GM13977 (cell line): ENCODE measurements at regions not wholly inside any gene's neighbourhood (a gene's known extent, or its start where the extent isn't known, plus 50 kb on each side); places are given as distances from the start of the nearest gene placed in this dataset.
A peak's percentile ranks its signal among the peaks of the same experiment; 100 is the strongest.

Experiments used
- DNase-seq: peaks from one replicate; pipeline ENCODE4 v3.0.0; 2012; ENCODE audit warnings: low spot score
- CTCF ChIP-seq: IDR thresholded peaks from 2 replicates; pipeline ENCODE4 v1.5.1; 2012; ENCODE audit warnings: mild to moderate bottlenecking, control low read depth; ENCODE audit not compliant: insufficient read depth; ENCODE audit errors: extremely low read depth, missing control alignments
- in situ Hi-C: fragments of 300-500 bp; cut with MboI; formaldehyde crosslinking; loops from one replicate; pipeline ENCODE4 v1.12.0; 2022; ENCODE audit warnings: low sequenced_read_pairs, low pct_unique_long_range_greater_than_20kb, mixed read lengths, inconsistent platforms; ENCODE audit not compliant: unreplicated experiment

- no peak for TF ChIP-seq CTCF
- no peak for DNase-seq
- in situ Hi-C loops = loop anchor here (25.0 kb wide), 1 partner anchor 361 kb away; no protein-coding TSS in a partner anchor
Measured at GRCh38 chr5:8851101-8851500, 694.8 kb downstream of the SEMA5A start.

- TF ChIP-seq CTCF = no peak
- no peak for DNase-seq
- in situ Hi-C loops = loop anchor here (25.0 kb wide), 1 partner anchor 355 kb away; no protein-coding TSS in a partner anchor
Measured at GRCh38 chr5:8857051-8857450, 688.8 kb downstream of the SEMA5A start.

GRCh38 chr5:8861764-8862163 lies 684.1 kb downstream of the SEMA5A start:
- in situ Hi-C loops = loop anchor here (25.0 kb wide), 1 partner anchor 351 kb away; no protein-coding TSS in a partner anchor
- TF ChIP-seq CTCF = no peak
- no peak for DNase-seq

GRCh38 chr5:8864053-8864452 lies 681.8 kb downstream of the SEMA5A start:
- TF ChIP-seq CTCF = peak; percentile 58
- in situ Hi-C loops = loop anchor here (25.0 kb wide), 1 partner anchor 348 kb away; no protein-coding TSS in a partner anchor
- no peak for DNase-seq

- in situ Hi-C loops = loop anchor here (25.0 kb wide), 1 partner anchor 347 kb away; no protein-coding TSS in a partner anchor
- DNase-seq = no peak
- no peak for TF ChIP-seq CTCF
Measured at GRCh38 chr5:8865266-8865665, 680.6 kb downstream of the SEMA5A start.

GRCh38 chr5:8865686-8866374 lies 680.0 kb downstream of the SEMA5A start:
- in situ Hi-C loops = loop anchor here (25.0 kb wide), 1 partner anchor 346 kb away; no protein-coding TSS in a partner anchor
- no peak for TF ChIP-seq CTCF
- DNase-seq = no peak
